NCI-H524 (cell line): ENCODE measurements at regions not wholly inside any gene's neighbourhood (a gene's known extent, or its start where the extent isn't known, plus 50 kb on each side); places are given as distances from the start of the nearest gene placed in this dataset.

Experiments
- DNase-seq, 2 experiments: peaks; one replicate each; lab custom pipeline; 2025; lab: John Stamatoyannopoulos, UW

- DNase-seq = no peak
These were observed 196.6 kb downstream of the HS3ST3A1 start for GRCh38 chr17:13405080-13405479.

GRCh38 chr17:13403982-13404946 lies 197.5 kb downstream of the HS3ST3A1 start:
- no peak for DNase-seq

GRCh38 chr17:13400491-13400890 lies 201.2 kb downstream of the HS3ST3A1 start:
- no peak for DNase-seq

- no peak for DNase-seq
These were observed 202.9 kb downstream of the HS3ST3A1 start for GRCh38 chr17:13398853-13399252.

- no peak for DNase-seq
These were observed 203.6 kb downstream of the HS3ST3A1 start for GRCh38 chr17:13398091-13398490.

- no peak for DNase-seq
These were observed 205.9 kb downstream of the HS3ST3A1 start for GRCh38 chr17:13395862-13396261.

GRCh38 chr17:13395346-13395745 lies 206.4 kb downstream of the HS3ST3A1 start:
- no peak for DNase-seq

GRCh38 chr17:13393841-13394710 lies 207.7 kb downstream of the HS3ST3A1 start:
- no peak for DNase-seq

GRCh38 chr17:13387952-13388351 lies 213.8 kb downstream of the HS3ST3A1 start:
- DNase-seq = no peak

- no peak for DNase-seq
These were observed 214.5 kb downstream of the HS3ST3A1 start for GRCh38 chr17:13387236-13387635.

GRCh38 chr17:13385481-13385911 lies 216.2 kb downstream of the HS3ST3A1 start:
- no peak for DNase-seq

GRCh38 chr17:13384626-13385025 lies 217.1 kb downstream of the HS3ST3A1 start:
- no peak for DNase-seq

- DNase-seq = no peak
These were observed 223.4 kb downstream of the HS3ST3A1 start for GRCh38 chr17:13378361-13378760.

- DNase-seq = no peak
These were observed 227.3 kb downstream of the HS3ST3A1 start for GRCh38 chr17:13374203-13375143.

- DNase-seq = no peak
These were observed 229.3 kb downstream of the HS3ST3A1 start for GRCh38 chr17:13372432-13372831.

- no peak for DNase-seq
These were observed 234.6 kb downstream of the HS3ST3A1 start for GRCh38 chr17:13367154-13367553.

- DNase-seq = no peak
These were observed 236.4 kb downstream of the HS3ST3A1 start for GRCh38 chr17:13365331-13365730.

GRCh38 chr17:13363771-13364170 lies 238.0 kb downstream of the HS3ST3A1 start:
- DNase-seq = no peak

- DNase-seq = no peak
These were observed 239.2 kb downstream of the HS3ST3A1 start for GRCh38 chr17:13362341-13363122.

GRCh38 chr17:13359774-13360173 lies 242.0 kb downstream of the HS3ST3A1 start:
- no peak for DNase-seq

- DNase-seq = no peak
These were observed 246.7 kb downstream of the HS3ST3A1 start for GRCh38 chr17:13355054-13355453.
